Caco-2 (cell line): ENCODE measurements at regions not wholly inside any gene's neighbourhood (a gene's known extent, or its start where the extent isn't known, plus 50 kb on each side); places are given as distances from the start of the nearest gene placed in this dataset.

Experiments
- BruUV-seq: library from RNA; stranded (reverse); fragments of 400-500 nt; replicated peaks from 2 replicates; lab custom pipeline; 2021; lab: Mats Ljungman, UMichigan
- CTCF ChIA-PET: fragments of 300-600 bp; sonication (Branson Sonifier 250); formaldehyde crosslinking; loops from one replicate; lab custom pipeline; 2022; ENCODE audit warnings: antibody characterized with exemption; lab: Charles Lee
- POLR2A ChIA-PET: fragments of 300-600 bp; sonication (Branson Sonifier 250); formaldehyde crosslinking; loops from one replicate; lab custom pipeline; 2022; ENCODE audit warnings: antibody characterized with exemption; lab: Charles Lee
- DNase-seq, 2 experiments: peaks; one replicate each; pipeline versions ENCODE4 v3.0.0 to v3.0.0-alpha.2; 2020 to 2022
- H3K27me3 ChIP-seq: replicated peaks from 2 replicates; pipeline ENCODE4 v1.6.0; 2011; ENCODE audit warnings: low read length; ENCODE audit not compliant: control insufficient read depth, insufficient read depth
- H3K36me3 ChIP-seq: 2 replicates; pipeline ENCODE4 v1.5.1; 2011; ENCODE audit warnings: low read length; ENCODE audit not compliant: control insufficient read depth, insufficient read depth
- H3K4me1 ChIP-seq: fragments of 250-450 bp; sonication (Bioruptor Pico); 2 replicates; pipeline ENCODE4 v1.5.1; 2020; ENCODE audit warnings: mild to moderate bottlenecking
- H3K4me3 ChIP-seq: 2 replicates; pipeline ENCODE4 v1.5.1; 2011; ENCODE audit warnings: low read depth, mild to moderate bottlenecking, control low read depth, low read length
- H3K9me3 ChIP-seq: fragments of 250-450 bp; sonication (Bioruptor Pico); 2 replicates; pipeline ENCODE4 v1.5.1; 2020; ENCODE audit warnings: mild to moderate bottlenecking, moderate library complexity
- H3K27ac Mint-ChIP-seq: one replicate; pipeline ENCODE4 v1.8.0; 2022; ENCODE audit warnings: mixed read lengths; ENCODE audit not compliant: unreplicated experiment
- H3K27me3 Mint-ChIP-seq: one replicate; pipeline ENCODE4 v1.8.0; 2022; ENCODE audit warnings: mixed read lengths; ENCODE audit not compliant: insufficient read depth, unreplicated experiment
- H3K36me3 Mint-ChIP-seq: one replicate; pipeline ENCODE4 v1.8.0; 2022; ENCODE audit warnings: mild to moderate bottlenecking, mixed read lengths; ENCODE audit not compliant: insufficient read depth, unreplicated experiment
- H3K4me1 Mint-ChIP-seq: one replicate; pipeline ENCODE4 v1.8.0; 2022; ENCODE audit warnings: low read depth, mixed read lengths; ENCODE audit not compliant: unreplicated experiment
- H3K4me3 Mint-ChIP-seq: one replicate; pipeline ENCODE4 v1.8.0; 2022; ENCODE audit warnings: mild to moderate bottlenecking, moderate library complexity, mixed read lengths; ENCODE audit not compliant: unreplicated experiment
- H3K9me3 Mint-ChIP-seq: one replicate; pipeline ENCODE4 v1.8.0; 2022; ENCODE audit warnings: mixed read lengths; ENCODE audit not compliant: unreplicated experiment
- intact Hi-C: fragments of 100-400 bp; cut with micrococcal nuclease; formaldehyde crosslinking; loops from one replicate; pipeline ENCODE4 v1.10.0; 2022; ENCODE audit not compliant: unreplicated experiment
- TF ChIP-seq, protein P1 (sequence below), 2 experiments: fragments of 200-600 bp in 1 of 2; IDR thresholded peaks; 1 replicate in 1 of 2; 2 replicates in 1 of 2; pipeline versions ENCODE4 v1.5.1 to v1.8.0; 2011 to 2022; ENCODE audit warnings: antibody characterized with exemption in 1 of 2, control low read depth in 1 of 2, inconsistent platforms in 1 of 2, low read depth in 1 of 2, low read length in 1 of 2, mild to moderate bottlenecking in 1 of 2, moderate library complexity in 1 of 2; ENCODE audit not compliant: insufficient read depth in 1 of 2, severe bottlenecking in 1 of 2, unreplicated experiment in 1 of 2

DNA sequence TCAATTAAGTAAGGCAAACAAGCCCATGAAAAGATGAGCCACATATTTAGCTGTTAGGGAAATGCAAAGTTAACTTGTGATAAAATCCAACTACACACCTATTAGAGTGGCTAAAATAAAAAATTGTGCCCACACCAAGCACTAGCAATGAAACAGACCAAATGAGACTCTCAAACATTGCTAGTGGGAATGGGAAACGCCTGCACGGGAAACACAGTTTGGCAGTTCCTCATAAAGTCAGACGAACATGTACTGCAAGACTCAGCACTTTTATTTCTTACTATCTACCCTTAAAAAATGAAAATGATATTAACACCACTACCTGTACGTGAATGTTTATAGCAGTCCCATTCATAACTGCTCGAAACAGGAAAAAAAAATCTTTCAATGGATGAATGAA, 392.1 kb upstream of the NOX3 start:
- Histone ChIP-seq H3K36me3 (no peaks in the 10 kb centered on the region), H3K4me3 (no peak overlapping the region), H3K9me3 (no peaks in the 10 kb centered on the region; the same call in 1 of the 2 replicates), H3K27me3 (no peaks in the 10 kb centered on the region), H3K4me1 (no peaks in the 10 kb centered on the region)
- ChIA-PET CTCF (no interaction called here), POLR2A (no interaction called here)
- TF ChIP-seq, protein P1, sequence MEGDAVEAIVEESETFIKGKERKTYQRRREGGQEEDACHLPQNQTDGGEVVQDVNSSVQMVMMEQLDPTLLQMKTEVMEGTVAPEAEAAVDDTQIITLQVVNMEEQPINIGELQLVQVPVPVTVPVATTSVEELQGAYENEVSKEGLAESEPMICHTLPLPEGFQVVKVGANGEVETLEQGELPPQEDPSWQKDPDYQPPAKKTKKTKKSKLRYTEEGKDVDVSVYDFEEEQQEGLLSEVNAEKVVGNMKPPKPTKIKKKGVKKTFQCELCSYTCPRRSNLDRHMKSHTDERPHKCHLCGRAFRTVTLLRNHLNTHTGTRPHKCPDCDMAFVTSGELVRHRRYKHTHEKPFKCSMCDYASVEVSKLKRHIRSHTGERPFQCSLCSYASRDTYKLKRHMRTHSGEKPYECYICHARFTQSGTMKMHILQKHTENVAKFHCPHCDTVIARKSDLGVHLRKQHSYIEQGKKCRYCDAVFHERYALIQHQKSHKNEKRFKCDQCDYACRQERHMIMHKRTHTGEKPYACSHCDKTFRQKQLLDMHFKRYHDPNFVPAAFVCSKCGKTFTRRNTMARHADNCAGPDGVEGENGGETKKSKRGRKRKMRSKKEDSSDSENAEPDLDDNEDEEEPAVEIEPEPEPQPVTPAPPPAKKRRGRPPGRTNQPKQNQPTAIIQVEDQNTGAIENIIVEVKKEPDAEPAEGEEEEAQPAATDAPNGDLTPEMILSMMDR (IDR thresholded peaks at IDR 0.05; ENCODE audit: insufficient read depth in 1 of 2, low read depth in 1 of 2, low read length in 1 of 2, severe bottlenecking in 1 of 2, unreplicated experiment in 1 of 2), result no peak
- H3K4me3 Mint-ChIP-seq, result no peak overlapping the region
- BruUV-seq, result no TSS peak
- no peaks in the 10 kb centered on the region for H3K9me3 Mint-ChIP-seq
- H3K27me3 Mint-ChIP-seq, result peaks cover 4% of the 10 kb centered on the region
- intact Hi-C loops, result no loop called here
- no peaks in the 10 kb centered on the region for H3K36me3 Mint-ChIP-seq
- no peak for DNase-seq
- H3K4me1 Mint-ChIP-seq, result no peaks in the 10 kb centered on the region
- H3K27ac Mint-ChIP-seq, result no peak overlapping the region

DNA sequence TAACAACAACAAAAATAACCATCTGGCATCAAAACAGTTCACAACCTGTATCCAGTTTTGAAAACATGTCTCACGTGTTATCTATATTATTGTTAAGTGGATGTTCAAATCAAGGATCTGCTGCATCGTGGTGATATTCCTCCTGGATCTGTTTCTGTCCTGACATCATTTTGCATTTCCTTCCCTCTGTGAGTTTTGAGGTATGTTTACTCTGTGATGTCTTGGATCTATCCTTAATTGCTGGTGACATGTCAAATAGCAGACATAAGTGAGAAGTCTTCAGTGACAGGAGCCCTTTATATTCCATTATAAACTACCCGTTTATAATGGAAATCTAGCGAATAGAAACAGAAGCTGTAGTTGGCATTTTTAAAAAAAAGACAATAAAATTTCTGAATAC, 381.8 kb upstream of the NOX3 start:
- no peak for DNase-seq
- TF ChIP-seq, protein P1 (IDR thresholded peaks at IDR 0.05; ENCODE audit: insufficient read depth in 1 of 2, low read depth in 1 of 2, low read length in 1 of 2, severe bottlenecking in 1 of 2, unreplicated experiment in 1 of 2), result no peak
- peaks cover 5% of the 10 kb centered on the region for H3K27me3 Mint-ChIP-seq
- no peaks in the 10 kb centered on the region for H3K9me3 Mint-ChIP-seq
- Histone ChIP-seq H3K4me3 (no peak overlapping the region), H3K4me1 (no peaks in the 10 kb centered on the region), H3K27me3 (no peaks in the 10 kb centered on the region), H3K9me3 (no peaks in the 10 kb centered on the region), H3K36me3 (no peaks in the 10 kb centered on the region)
- H3K36me3 Mint-ChIP-seq, result no peaks in the 10 kb centered on the region
- CTCF ChIA-PET, result no interaction called here
- POLR2A ChIA-PET, result no interaction called here
- no peak overlapping the region for H3K27ac Mint-ChIP-seq
- BruUV-seq, result no TSS peak
- H3K4me3 Mint-ChIP-seq, result no peak overlapping the region
- intact Hi-C loops, result no loop called here
- no peaks in the 10 kb centered on the region for H3K4me1 Mint-ChIP-seq

DNA sequence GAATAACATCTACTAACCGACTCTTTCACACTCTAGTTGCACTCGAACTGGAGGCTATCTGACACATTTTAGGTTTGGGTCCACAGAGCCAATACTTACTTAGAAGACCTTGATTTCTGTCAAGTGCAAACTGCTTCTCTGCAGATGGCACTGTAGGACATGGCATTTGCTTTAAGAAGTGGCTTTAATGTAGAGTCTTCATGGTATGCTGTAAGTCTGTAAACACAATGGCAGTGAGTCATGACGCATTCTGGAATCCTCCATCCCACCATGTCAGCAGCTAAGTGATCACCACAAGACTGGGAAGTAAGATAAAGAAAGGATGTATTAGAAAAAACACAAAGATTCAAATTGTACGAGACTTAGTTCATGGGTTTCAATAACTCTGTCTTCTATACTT, 377.0 kb upstream of the NOX3 start:
- TF ChIP-seq, protein P1 (IDR thresholded peaks at IDR 0.05; ENCODE audit: insufficient read depth in 1 of 2, low read depth in 1 of 2, low read length in 1 of 2, severe bottlenecking in 1 of 2, unreplicated experiment in 1 of 2), result no peak
- intact Hi-C loops, result no loop called here
- no peak for DNase-seq
- Histone ChIP-seq H3K27me3 (no peaks in the 10 kb centered on the region), H3K4me1 (no peaks in the 10 kb centered on the region), H3K4me3 (no peak overlapping the region), H3K36me3 (no peaks in the 10 kb centered on the region), H3K9me3 (no peaks in the 10 kb centered on the region)
- Mint-ChIP-seq H3K4me3 (no peak overlapping the region), H3K4me1 (no peaks in the 10 kb centered on the region), H3K9me3 (no peaks in the 10 kb centered on the region), H3K27me3 (no peaks in the 10 kb centered on the region), H3K36me3 (no peaks in the 10 kb centered on the region), H3K27ac (no peak overlapping the region)
- no TSS peak for BruUV-seq
- ChIA-PET CTCF (no interaction called here), POLR2A (no interaction called here)
